Smooth muscle cell (in vitro differentiated cells): ENCODE measurements at regions not wholly inside any gene's neighbourhood (a gene's known extent, or its start where the extent isn't known, plus 50 kb on each side); places are given as distances from the start of the nearest gene placed in this dataset.

Source experiments
- DNase-seq: peaks from one replicate; lab custom pipeline; 2025; ENCODE audit not compliant: unreplicated experiment; lab: John Stamatoyannopoulos, UW
- H2AFZ ChIP-seq: fragments of 200-600 bp; sonication (generic); 2 replicates; pipeline ENCODE4 v1.6.0; 2016; ENCODE audit warnings: antibody characterized with exemption, low read depth, mild to moderate bottlenecking
- H3F3A ChIP-seq: fragments of 200-600 bp; sonication (generic); 2 replicates; pipeline ENCODE4 v1.6.0; 2017; ENCODE audit warnings: antibody characterized with exemption, low read depth
- H3K27ac ChIP-seq: fragments of 200-600 bp; sonication (generic); 2 replicates; pipeline ENCODE4 v1.5.1; 2016; ENCODE audit warnings: low read depth, mild to moderate bottlenecking
- H3K27me3 ChIP-seq: fragments of 200-600 bp; sonication (generic); 2 replicates; pipeline ENCODE4 v1.6.1; 2016; ENCODE audit warnings: low read depth, mild to moderate bottlenecking
- H3K36me3 ChIP-seq: fragments of 200-600 bp; sonication (generic); 2 replicates; pipeline ENCODE4 v1.5.1; 2016; ENCODE audit warnings: low read depth
- H3K4me1 ChIP-seq: fragments of 200-600 bp; sonication (generic); 2 replicates; pipeline ENCODE4 v1.5.1; 2016; ENCODE audit warnings: low read depth
- H3K4me2 ChIP-seq: fragments of 200-600 bp; sonication (generic); 2 replicates; pipeline ENCODE4 v1.6.0; 2016; ENCODE audit warnings: mild to moderate bottlenecking
- H3K4me3 ChIP-seq: fragments of 200-600 bp; sonication (generic); 2 replicates; pipeline ENCODE4 v1.5.1; 2016; ENCODE audit warnings: mild to moderate bottlenecking
- H3K79me2 ChIP-seq: fragments of 200-600 bp; sonication (generic); 2 replicates; pipeline ENCODE4 v1.6.0; 2016; ENCODE audit warnings: low read depth, mild to moderate bottlenecking
- H3K9ac ChIP-seq: fragments of 200-600 bp; sonication (generic); 2 replicates; pipeline ENCODE4 v1.6.0; 2016; ENCODE audit warnings: low read depth
- H3K9me3 ChIP-seq: fragments of 200-600 bp; sonication (generic); replicated peaks from 2 replicates; pipeline ENCODE4 v1.5.1; 2016; ENCODE audit warnings: low read depth
- H4K20me1 ChIP-seq: fragments of 200-600 bp; sonication (generic); 2 replicates; pipeline ENCODE4 v1.6.0; 2016; ENCODE audit warnings: low read depth
- CTCF ChIP-seq: fragments of 200-600 bp; sonication (generic); IDR thresholded peaks from 2 replicates; pipeline ENCODE4 v1.5.1; 2017; ENCODE audit warnings: borderline replicate concordance, mild to moderate bottlenecking, antibody characterized with exemption; ENCODE audit not compliant: insufficient read depth, poor library complexity, severe bottlenecking
- WGBS: methylation state at CpG from one replicate; pipeline ENCODE4 v1.1.7; 2016; ENCODE audit warnings: low lambda C conversion rate; 5-methylcytosine and 5-hydroxymethylcytosine counted together

DNA sequence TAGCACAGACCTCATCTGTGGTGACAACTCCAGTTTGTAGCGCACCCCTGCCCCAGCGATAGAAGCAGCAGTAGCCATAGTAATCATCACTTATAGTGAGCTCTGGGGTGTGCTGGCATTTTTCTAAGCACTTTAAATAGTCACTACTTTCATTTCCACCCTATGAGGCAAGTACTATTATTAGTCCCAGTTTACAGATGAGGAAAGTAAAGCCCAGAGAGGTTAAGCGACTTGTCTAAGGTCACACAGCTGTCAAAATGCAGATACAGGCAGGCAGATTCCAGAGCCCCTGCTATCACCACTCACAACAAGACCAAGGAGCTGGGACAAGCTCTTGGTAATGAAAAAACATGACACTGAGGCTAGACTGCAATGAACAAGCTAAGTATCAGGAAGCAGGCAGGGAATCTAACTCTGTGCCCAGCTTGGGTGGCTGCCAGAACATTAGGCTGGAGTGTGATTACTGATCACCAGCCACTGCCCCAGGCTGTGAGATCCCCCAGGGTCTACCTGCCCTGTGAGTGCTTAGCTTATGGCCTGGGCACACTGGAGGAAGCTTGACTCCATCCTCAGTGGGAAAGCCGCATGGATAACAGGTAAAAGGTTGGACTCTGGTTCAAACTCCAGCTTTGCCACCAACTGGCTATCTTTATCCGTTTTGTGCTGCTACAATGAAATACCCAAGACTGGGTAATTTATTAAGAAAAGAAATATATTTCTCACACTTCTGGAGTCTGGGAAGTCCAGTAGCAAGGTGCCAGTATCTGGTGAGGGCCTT is 561.1 kb downstream of the MN1 start:
- Histone ChIP-seq H3K27ac (peak overlapping the region; percentile 88), H3K9me3 (no peaks in the 10 kb centered on the region), H3K4me1 (peaks cover 9% of the 10 kb centered on the region), H2AFZ (no peak overlapping the region), H3K9ac (no peak overlapping the region), H3F3A (no peaks in the 10 kb centered on the region), H3K4me2 (no peak overlapping the region), H3K4me3 (no peak overlapping the region), H3K79me2 (no peaks in the 10 kb centered on the region), H4K20me1 (no peaks in the 10 kb centered on the region), H3K27me3 (no peaks in the 10 kb centered on the region), H3K36me3 (no peaks in the 10 kb centered on the region)
- TF ChIP-seq CTCF: no peak
- DNase-seq: no peak
- 87% methylated on average over 5 of the region's 5 CpGs for WGBS

GRCh38 chr22:27241430-27242321 is 559.9 kb downstream of the MN1 start:
- no peaks in the 10 kb centered on the region for H4K20me1 ChIP-seq
- H3F3A ChIP-seq: no peaks in the 10 kb centered on the region
- peak overlapping the region; percentile 6 for H3K27ac ChIP-seq
- no peaks in the 10 kb centered on the region for H3K27me3 ChIP-seq
- no peak for TF ChIP-seq CTCF
- no peak overlapping the region for H3K4me3 ChIP-seq
- H3K4me1 ChIP-seq: peaks cover 9% of the 10 kb centered on the region
- no peaks in the 10 kb centered on the region for H3K79me2 ChIP-seq
- H2AFZ ChIP-seq: peak overlapping the region; percentile 42
- H3K36me3 ChIP-seq: no peaks in the 10 kb centered on the region
- no peak overlapping the region for H3K9ac ChIP-seq
- 79% methylated on average over 8 of the region's 8 CpGs for WGBS
- no peak for DNase-seq
- H3K9me3 ChIP-seq: no peaks in the 10 kb centered on the region
- no peak overlapping the region for H3K4me2 ChIP-seq

- DNase-seq: no peak
- TF ChIP-seq CTCF: no peak
- no peaks in the 10 kb centered on the region for H3F3A ChIP-seq
- no peaks in the 10 kb centered on the region for H3K79me2 ChIP-seq
- 84% methylated on average over 6 of the region's 6 CpGs for WGBS
- no peak overlapping the region for H3K4me2 ChIP-seq
- H3K9ac ChIP-seq: no peak overlapping the region
- no peaks in the 10 kb centered on the region for H3K36me3 ChIP-seq
- H4K20me1 ChIP-seq: no peaks in the 10 kb centered on the region
- peaks cover 9% of the 10 kb centered on the region for H3K4me1 ChIP-seq
- H3K4me3 ChIP-seq: no peak overlapping the region
- peak overlapping the region; percentile 42 for H2AFZ ChIP-seq
- peak overlapping the region; percentile 6 for H3K27ac ChIP-seq
- H3K9me3 ChIP-seq: no peaks in the 10 kb centered on the region
- H3K27me3 ChIP-seq: no peaks in the 10 kb centered on the region
Observed at GRCh38 chr22:27242474-27242873, 559.1 kb downstream of the MN1 start.
